Keratinocyte (primary cell): ENCODE measurements at regions not wholly inside any gene's neighbourhood (a gene's known extent, or its start where the extent isn't known, plus 50 kb on each side); places are given as distances from the start of the nearest gene placed in this dataset.

Experiments
- DNase-seq: peaks from one replicate; pipeline ENCODE4 v3.0.0-alpha.2; 2011; ENCODE audit warnings: low read depth, missing footprints, low spot score
- FAIRE-seq: peaks from 2 replicates; lab custom pipeline; 2011; peaks lifted over from hg19 to GRCh38; lab: Jason Lieb, UNC
- H2AFZ ChIP-seq: 2 replicates; pipeline ENCODE4 v1.6.0; 2012; ENCODE audit warnings: low read length, control low read depth, inconsistent platforms; ENCODE audit not compliant: control insufficient read depth
- H3K27ac ChIP-seq: 2 replicates; pipeline ENCODE4 v1.5.1; 2011; ENCODE audit warnings: low read length; ENCODE audit not compliant: control insufficient read depth, insufficient read depth
- H3K27me3 ChIP-seq: 3 replicates; pipeline ENCODE4 v1.6.0; 2011; ENCODE audit warnings: low read length; ENCODE audit not compliant: control insufficient read depth, insufficient read depth; ENCODE audit errors: extremely low read depth
- H3K36me3 ChIP-seq, 2 experiments: 2 replicates in 1 of 2; 3 replicates in 1 of 2; pipeline ENCODE4 v1.5.1; 2011; ENCODE audit warnings: low read length in 2 of 2, mild to moderate bottlenecking in 1 of 2; ENCODE audit not compliant: control insufficient read depth in 2 of 2, insufficient read depth in 2 of 2; ENCODE audit errors: extremely low read depth in 1 of 2
- H3K4me1 ChIP-seq: 3 replicates; pipeline ENCODE4 v1.5.1; 2011; ENCODE audit warnings: low read length; ENCODE audit not compliant: control insufficient read depth, insufficient read depth; ENCODE audit errors: extremely low read depth
- H3K4me2 ChIP-seq: 3 replicates; pipeline ENCODE4 v1.6.0; 2011; ENCODE audit warnings: low read depth, low read length; ENCODE audit not compliant: control insufficient read depth, insufficient read depth; ENCODE audit errors: extremely low read depth
- H3K4me3 ChIP-seq, 3 experiments: fragments of 200-600 bp in 1 of 3; sonication (generic) in 1 of 3; 2 replicates in 2 of 3; 3 replicates in 1 of 3; pipeline ENCODE4 v1.5.1; 2011 to 2016; ENCODE audit warnings: low read length in 3 of 3, mild to moderate bottlenecking in 3 of 3, control low read depth in 2 of 3, inconsistent platforms in 1 of 3, low read depth in 1 of 3, mixed read lengths in 1 of 3, mixed run types in 1 of 3, moderate library complexity in 1 of 3; ENCODE audit not compliant: control insufficient read depth in 2 of 3, insufficient read depth in 2 of 3; ENCODE audit errors: extremely low read depth in 1 of 3
- H3K79me2 ChIP-seq: 2 replicates; pipeline ENCODE4 v1.6.0; 2012; ENCODE audit warnings: low read length; ENCODE audit not compliant: control insufficient read depth, insufficient read depth
- H3K9ac ChIP-seq: 3 replicates; pipeline ENCODE4 v1.6.0; 2011; ENCODE audit warnings: low read length; ENCODE audit not compliant: control insufficient read depth, insufficient read depth; ENCODE audit errors: extremely low read depth
- H3K9me1 ChIP-seq: 3 replicates; pipeline ENCODE4 v1.6.0; 2011; ENCODE audit warnings: low read length; ENCODE audit not compliant: control insufficient read depth, insufficient read depth; ENCODE audit errors: extremely low read depth
- H3K9me3 ChIP-seq: 2 replicates; pipeline ENCODE4 v1.5.1; 2012; ENCODE audit warnings: low read depth, low read length; ENCODE audit not compliant: control insufficient read depth
- H4K20me1 ChIP-seq: 3 replicates; pipeline ENCODE4 v1.6.0; 2011; ENCODE audit warnings: low read length; ENCODE audit not compliant: control insufficient read depth, insufficient read depth; ENCODE audit errors: extremely low read depth
- EZH2 ChIP-seq: IDR thresholded peaks from one replicate; pipeline ENCODE4 v1.6.1; 2012; ENCODE audit warnings: inconsistent platforms, mild to moderate bottlenecking, low read length, moderate library complexity
- dilution Hi-C: fragments of 300-500 bp; cut with MboI; formaldehyde crosslinking; loops from one replicate; pipeline ENCODE4 v1.7.0; 2020; ENCODE audit warnings: low sequenced_read_pairs; ENCODE audit not compliant: extremely low pct_ligation_motif_present
- TF ChIP-seq, protein P1 (sequence below), 3 experiments: IDR thresholded peaks in 1 of 3; conservative IDR thresholded peaks in 1 of 3; optimal IDR thresholded peaks in 1 of 3; 2 replicates in 2 of 3; 3 replicates in 1 of 3; pipeline versions ENCODE3 to v1.5.1; 2011; ENCODE audit warnings: low read length in 3 of 3, mild to moderate bottlenecking in 3 of 3, moderate library complexity in 2 of 3, control low read depth in 1 of 3, inconsistent platforms in 1 of 3; ENCODE audit not compliant: insufficient read depth in 2 of 3; ENCODE audit errors: extremely low read depth in 1 of 3

DNA sequence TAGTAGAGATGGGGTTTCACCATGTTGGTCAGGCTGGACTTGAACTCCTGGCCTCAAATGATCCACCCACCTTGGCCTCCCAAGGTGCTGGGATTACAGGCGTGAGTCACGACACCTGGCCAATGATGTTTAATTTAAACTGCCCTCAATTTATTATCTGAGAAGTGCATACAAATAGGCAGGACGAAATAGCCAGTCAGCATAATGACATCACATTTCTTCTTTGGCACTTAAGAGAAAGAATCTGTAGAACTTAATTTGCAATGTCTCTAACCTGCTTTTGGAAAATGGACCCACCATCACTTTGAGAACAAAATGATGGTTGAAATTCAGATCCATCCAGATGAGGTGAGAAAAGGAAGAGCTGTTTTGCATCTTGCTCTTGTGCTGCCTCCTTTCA, 52.5 kb upstream of the ZNF608 start:
- H2AFZ ChIP-seq = no peak overlapping the region
- H4K20me1 ChIP-seq = no peaks in the 10 kb centered on the region
- H3K9me3 ChIP-seq = no peaks in the 10 kb centered on the region
- H3K4me1 ChIP-seq = no peaks in the 10 kb centered on the region
- dilution Hi-C loops = no loop called here
- no peak for DNase-seq
- no peaks in the 10 kb centered on the region for H3K27me3 ChIP-seq
- no peak for TF ChIP-seq EZH2
- TF ChIP-seq, protein P1, sequence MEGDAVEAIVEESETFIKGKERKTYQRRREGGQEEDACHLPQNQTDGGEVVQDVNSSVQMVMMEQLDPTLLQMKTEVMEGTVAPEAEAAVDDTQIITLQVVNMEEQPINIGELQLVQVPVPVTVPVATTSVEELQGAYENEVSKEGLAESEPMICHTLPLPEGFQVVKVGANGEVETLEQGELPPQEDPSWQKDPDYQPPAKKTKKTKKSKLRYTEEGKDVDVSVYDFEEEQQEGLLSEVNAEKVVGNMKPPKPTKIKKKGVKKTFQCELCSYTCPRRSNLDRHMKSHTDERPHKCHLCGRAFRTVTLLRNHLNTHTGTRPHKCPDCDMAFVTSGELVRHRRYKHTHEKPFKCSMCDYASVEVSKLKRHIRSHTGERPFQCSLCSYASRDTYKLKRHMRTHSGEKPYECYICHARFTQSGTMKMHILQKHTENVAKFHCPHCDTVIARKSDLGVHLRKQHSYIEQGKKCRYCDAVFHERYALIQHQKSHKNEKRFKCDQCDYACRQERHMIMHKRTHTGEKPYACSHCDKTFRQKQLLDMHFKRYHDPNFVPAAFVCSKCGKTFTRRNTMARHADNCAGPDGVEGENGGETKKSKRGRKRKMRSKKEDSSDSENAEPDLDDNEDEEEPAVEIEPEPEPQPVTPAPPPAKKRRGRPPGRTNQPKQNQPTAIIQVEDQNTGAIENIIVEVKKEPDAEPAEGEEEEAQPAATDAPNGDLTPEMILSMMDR (optimal IDR thresholded peaks at IDR 0.05 in 1 of 3, IDR thresholded peaks at IDR 0.05 in 1 of 3, conservative IDR thresholded peaks at IDR 0.05 in 1 of 3; ENCODE audit: extremely low read depth in 1 of 3, insufficient read depth in 2 of 3, low read length in 3 of 3) = no peak
- H3K9me1 ChIP-seq = no peaks in the 10 kb centered on the region
- no peak overlapping the region for H3K4me2 ChIP-seq
- FAIRE-seq = no peak
- H3K79me2 ChIP-seq = no peaks in the 10 kb centered on the region
- H3K36me3 ChIP-seq = no peaks in the 10 kb centered on the region
- H3K9ac ChIP-seq = no peak overlapping the region
- H3K4me3 ChIP-seq = no peak overlapping the region
- no peak overlapping the region for H3K27ac ChIP-seq

DNA sequence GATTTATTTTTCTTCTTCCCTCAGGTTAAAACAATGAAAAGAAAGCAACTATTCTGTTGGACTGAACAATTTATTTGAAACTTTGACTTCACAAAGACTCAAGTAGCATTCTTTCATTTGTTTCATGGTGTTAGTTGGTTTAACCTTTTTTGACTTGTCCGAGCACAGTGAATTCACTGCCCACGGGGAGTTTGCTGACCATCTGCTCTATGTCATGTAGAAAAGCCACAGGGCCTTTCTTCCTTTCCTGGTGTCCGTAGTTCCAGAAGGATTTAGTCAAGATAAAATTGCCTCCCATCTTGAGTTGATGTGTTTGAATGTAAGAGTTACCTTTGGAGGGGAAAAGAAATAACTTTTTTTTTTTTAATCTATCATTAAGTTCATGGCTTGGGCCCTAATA, 55.1 kb upstream of the ZNF608 start:
- Histone ChIP-seq H3K27ac (no peak overlapping the region), H3K4me2 (no peak overlapping the region), H3K27me3 (no peaks in the 10 kb centered on the region), H3K36me3 (no peaks in the 10 kb centered on the region), H3K9ac (no peak overlapping the region), H3K79me2 (no peaks in the 10 kb centered on the region), H4K20me1 (no peaks in the 10 kb centered on the region), H2AFZ (no peak overlapping the region), H3K4me1 (peaks cover 7% of the 10 kb centered on the region), H3K4me3 (no peak overlapping the region), H3K9me1 (no peaks in the 10 kb centered on the region), H3K9me3 (no peaks in the 10 kb centered on the region)
- TF ChIP-seq, protein P1 (optimal IDR thresholded peaks at IDR 0.05 in 1 of 3, IDR thresholded peaks at IDR 0.05 in 1 of 3, conservative IDR thresholded peaks at IDR 0.05 in 1 of 3; ENCODE audit: extremely low read depth in 1 of 3, insufficient read depth in 2 of 3, low read length in 3 of 3) = no peak
- no peak for TF ChIP-seq EZH2
- DNase-seq (no peak), FAIRE-seq (no peak)
- dilution Hi-C loops = no loop called here
